ENCODE measurements at regions not wholly inside any gene's neighbourhood (a gene's known extent, or its start where the extent isn't known, plus 50 kb on each side); places are given as distances from the start of the nearest gene placed in this dataset.

GRCh38 chr2:2653231-2653630 is 322.2 kb upstream of the MYT1L start:
- TF ChIP-seq, protein P1, sequence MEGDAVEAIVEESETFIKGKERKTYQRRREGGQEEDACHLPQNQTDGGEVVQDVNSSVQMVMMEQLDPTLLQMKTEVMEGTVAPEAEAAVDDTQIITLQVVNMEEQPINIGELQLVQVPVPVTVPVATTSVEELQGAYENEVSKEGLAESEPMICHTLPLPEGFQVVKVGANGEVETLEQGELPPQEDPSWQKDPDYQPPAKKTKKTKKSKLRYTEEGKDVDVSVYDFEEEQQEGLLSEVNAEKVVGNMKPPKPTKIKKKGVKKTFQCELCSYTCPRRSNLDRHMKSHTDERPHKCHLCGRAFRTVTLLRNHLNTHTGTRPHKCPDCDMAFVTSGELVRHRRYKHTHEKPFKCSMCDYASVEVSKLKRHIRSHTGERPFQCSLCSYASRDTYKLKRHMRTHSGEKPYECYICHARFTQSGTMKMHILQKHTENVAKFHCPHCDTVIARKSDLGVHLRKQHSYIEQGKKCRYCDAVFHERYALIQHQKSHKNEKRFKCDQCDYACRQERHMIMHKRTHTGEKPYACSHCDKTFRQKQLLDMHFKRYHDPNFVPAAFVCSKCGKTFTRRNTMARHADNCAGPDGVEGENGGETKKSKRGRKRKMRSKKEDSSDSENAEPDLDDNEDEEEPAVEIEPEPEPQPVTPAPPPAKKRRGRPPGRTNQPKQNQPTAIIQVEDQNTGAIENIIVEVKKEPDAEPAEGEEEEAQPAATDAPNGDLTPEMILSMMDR (IDR thresholded peaks at IDR 0.05) = no peak
- no peak for TF ChIP-seq POLR2A (IDR thresholded peaks at IDR 0.05)
- TF ChIP-seq EP300 (IDR thresholded peaks at IDR 0.05) = no peak
- no peak for TF ChIP-seq POLR2AphosphoS5 (IDR thresholded peaks at IDR 0.05)

All from suprapubic skin (tissue), 4 donors.